HG02884 (cell line): ENCODE measurements at regions not wholly inside any gene's neighbourhood (a gene's known extent, or its start where the extent isn't known, plus 50 kb on each side); places are given as distances from the start of the nearest gene placed in this dataset.
"Not testable (repeated sequence)": the region's sequence is repeated elsewhere in the genome, so short reads cannot be mapped to it uniquely, and the experiment has no call there.

Experiments used
- ATAC-seq: cut with Tn5 transposase; IDR thresholded peaks from one replicate; pipeline ENCODE4 v1.9.1; 2021; ENCODE audit warnings: mild to moderate bottlenecking, moderate library complexity; ENCODE audit not compliant: unreplicated experiment

GRCh38 chr18:39464006-39464405, 1898.4 kb upstream of the CELF4 start:
- no peak for ATAC-seq

- no peak for ATAC-seq
Observed at GRCh38 chr18:39462436-39462835, 1896.8 kb upstream of the CELF4 start.

- ATAC-seq = no peak
Observed at GRCh38 chr18:39460136-39460535, 1894.5 kb upstream of the CELF4 start.

GRCh38 chr18:39455285-39455684, 1889.7 kb upstream of the CELF4 start:
- no peak for ATAC-seq

- ATAC-seq = no peak
Observed at GRCh38 chr18:39454866-39455265, 1889.3 kb upstream of the CELF4 start.

GRCh38 chr18:39453882-39454281, 1888.3 kb upstream of the CELF4 start:
- ATAC-seq = no peak

- no peak for ATAC-seq
Observed at GRCh38 chr18:39453356-39453755, 1887.8 kb upstream of the CELF4 start.

- ATAC-seq = no peak
Observed at GRCh38 chr18:39450958-39451357, 1885.4 kb upstream of the CELF4 start.

- ATAC-seq = no peak
Observed at GRCh38 chr18:39449566-39449965, 1884.0 kb upstream of the CELF4 start.

- no peak for ATAC-seq
Observed at GRCh38 chr18:39448942-39449341, 1883.3 kb upstream of the CELF4 start.

GRCh38 chr18:39444957-39445356, 1879.4 kb upstream of the CELF4 start:
- not testable (repeated sequence) for ATAC-seq

GRCh38 chr18:39441648-39442047, 1876.0 kb upstream of the CELF4 start:
- no peak for ATAC-seq

- no peak for ATAC-seq
Observed at GRCh38 chr18:39435996-39436395, 1870.4 kb upstream of the CELF4 start.

GRCh38 chr18:39435209-39435608, 1869.6 kb upstream of the CELF4 start:
- ATAC-seq = no peak

- no peak for ATAC-seq
Observed at GRCh38 chr18:39434223-39434920, 1868.8 kb upstream of the CELF4 start.

- no peak for ATAC-seq
Observed at GRCh38 chr18:39425172-39425850, 1859.7 kb upstream of the CELF4 start.

GRCh38 chr18:39424261-39424660, 1858.7 kb upstream of the CELF4 start:
- ATAC-seq = no peak

GRCh38 chr18:39421276-39421675, 1855.7 kb upstream of the CELF4 start:
- no peak for ATAC-seq

GRCh38 chr18:39419315-39419714, 1853.7 kb upstream of the CELF4 start:
- no peak for ATAC-seq

GRCh38 chr18:39415471-39415870, 1849.9 kb upstream of the CELF4 start:
- ATAC-seq = no peak

GRCh38 chr18:39414009-39414700, 1848.6 kb upstream of the CELF4 start:
- no peak for ATAC-seq

GRCh38 chr18:39406941-39407340, 1841.3 kb upstream of the CELF4 start:
- ATAC-seq = no peak
